ENCODE measurements at regions not wholly inside any gene's neighbourhood (a gene's known extent, or its start where the extent isn't known, plus 50 kb on each side); places are given as distances from the start of the nearest gene placed in this dataset.

GRCh38 chr12:127192391-127192790 is 1074.6 kb upstream of the TMEM132C start:
- DNase-seq (ENCODE audit: low read depth in 2 of 2) = no peak

- DNase-seq (ENCODE audit: low read depth in 2 of 2) = no peak
Observed at GRCh38 chr12:127193341-127193740, 1073.6 kb upstream of the TMEM132C start.

GRCh38 chr12:127194176-127194575 is 1072.8 kb upstream of the TMEM132C start:
- no peak for DNase-seq (ENCODE audit: low read depth in 2 of 2)

- DNase-seq (ENCODE audit: low read depth in 2 of 2) = no peak
Observed at GRCh38 chr12:127205781-127206555, 1061.0 kb upstream of the TMEM132C start.

- DNase-seq (ENCODE audit: low read depth in 2 of 2) = no peak
Observed at GRCh38 chr12:127209318-127209717, 1057.7 kb upstream of the TMEM132C start.

GRCh38 chr12:127214186-127214585 is 1052.8 kb upstream of the TMEM132C start:
- no peak for DNase-seq (ENCODE audit: low read depth in 2 of 2)

GRCh38 chr12:127223011-127223410 is 1044.0 kb upstream of the TMEM132C start:
- DNase-seq (ENCODE audit: low read depth in 2 of 2) = no peak

GRCh38 chr12:127223731-127224130 is 1043.2 kb upstream of the TMEM132C start:
- no peak for DNase-seq (ENCODE audit: low read depth in 2 of 2)

- no peak for DNase-seq (ENCODE audit: low read depth in 2 of 2)
Observed at GRCh38 chr12:127230843-127231260, 1036.1 kb upstream of the TMEM132C start.

- no peak for DNase-seq (ENCODE audit: low read depth in 2 of 2)
Observed at GRCh38 chr12:127231371-127231770, 1035.6 kb upstream of the TMEM132C start.

- no peak for DNase-seq (ENCODE audit: low read depth in 2 of 2)
Observed at GRCh38 chr12:127233016-127233415, 1034.0 kb upstream of the TMEM132C start.

- DNase-seq (ENCODE audit: low read depth in 2 of 2) = no peak
Observed at GRCh38 chr12:127235761-127236160, 1031.2 kb upstream of the TMEM132C start.

GRCh38 chr12:127236491-127236890 is 1030.5 kb upstream of the TMEM132C start:
- DNase-seq (ENCODE audit: low read depth in 2 of 2) = no peak

GRCh38 chr12:127237151-127237550 is 1029.8 kb upstream of the TMEM132C start:
- DNase-seq (ENCODE audit: low read depth in 2 of 2) = no peak

GRCh38 chr12:127238107-127238506 is 1028.9 kb upstream of the TMEM132C start:
- no peak for DNase-seq (ENCODE audit: low read depth in 2 of 2)

- DNase-seq (ENCODE audit: low read depth in 2 of 2) = no peak
Observed at GRCh38 chr12:127239781-127240180, 1027.2 kb upstream of the TMEM132C start.

- no peak for DNase-seq (ENCODE audit: low read depth in 2 of 2)
Observed at GRCh38 chr12:127240249-127240929, 1026.6 kb upstream of the TMEM132C start.

- DNase-seq (ENCODE audit: low read depth in 2 of 2) = no peak
Observed at GRCh38 chr12:127241072-127241817, 1025.7 kb upstream of the TMEM132C start.

- DNase-seq (ENCODE audit: low read depth in 2 of 2) = no peak
Observed at GRCh38 chr12:127245009-127245408, 1022.0 kb upstream of the TMEM132C start.

- no peak for DNase-seq (ENCODE audit: low read depth in 2 of 2)
Observed at GRCh38 chr12:127245437-127245836, 1021.5 kb upstream of the TMEM132C start.

GRCh38 chr12:127247937-127248336 is 1019.0 kb upstream of the TMEM132C start:
- DNase-seq (ENCODE audit: low read depth in 2 of 2) = no peak

- DNase-seq (ENCODE audit: low read depth in 2 of 2) = no peak
Observed at GRCh38 chr12:127249428-127249827, 1017.5 kb upstream of the TMEM132C start.

Data from activated CD4-positive, alpha-beta T cell treated with anti-CD3 and anti-CD28 coated beads for 24 hours (primary cell).